ENCODE measurements at regions not wholly inside any gene's neighbourhood (a gene's known extent, or its start where the extent isn't known, plus 50 kb on each side); places are given as distances from the start of the nearest gene placed in this dataset.

GRCh38 chr4:17315459-17315858 is 196.4 kb downstream of the QDPR start:
- TF ChIP-seq, protein P1, sequence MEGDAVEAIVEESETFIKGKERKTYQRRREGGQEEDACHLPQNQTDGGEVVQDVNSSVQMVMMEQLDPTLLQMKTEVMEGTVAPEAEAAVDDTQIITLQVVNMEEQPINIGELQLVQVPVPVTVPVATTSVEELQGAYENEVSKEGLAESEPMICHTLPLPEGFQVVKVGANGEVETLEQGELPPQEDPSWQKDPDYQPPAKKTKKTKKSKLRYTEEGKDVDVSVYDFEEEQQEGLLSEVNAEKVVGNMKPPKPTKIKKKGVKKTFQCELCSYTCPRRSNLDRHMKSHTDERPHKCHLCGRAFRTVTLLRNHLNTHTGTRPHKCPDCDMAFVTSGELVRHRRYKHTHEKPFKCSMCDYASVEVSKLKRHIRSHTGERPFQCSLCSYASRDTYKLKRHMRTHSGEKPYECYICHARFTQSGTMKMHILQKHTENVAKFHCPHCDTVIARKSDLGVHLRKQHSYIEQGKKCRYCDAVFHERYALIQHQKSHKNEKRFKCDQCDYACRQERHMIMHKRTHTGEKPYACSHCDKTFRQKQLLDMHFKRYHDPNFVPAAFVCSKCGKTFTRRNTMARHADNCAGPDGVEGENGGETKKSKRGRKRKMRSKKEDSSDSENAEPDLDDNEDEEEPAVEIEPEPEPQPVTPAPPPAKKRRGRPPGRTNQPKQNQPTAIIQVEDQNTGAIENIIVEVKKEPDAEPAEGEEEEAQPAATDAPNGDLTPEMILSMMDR (IDR thresholded peaks at IDR 0.05): no peak

GRCh38 chr4:17313194-17313593 is 198.7 kb downstream of the QDPR start:
- TF ChIP-seq, protein P1 (IDR thresholded peaks at IDR 0.05): no peak

- TF ChIP-seq, protein P1 (IDR thresholded peaks at IDR 0.05): no peak
These were observed 201.6 kb downstream of the QDPR start for GRCh38 chr4:17310269-17310652.

DNA sequence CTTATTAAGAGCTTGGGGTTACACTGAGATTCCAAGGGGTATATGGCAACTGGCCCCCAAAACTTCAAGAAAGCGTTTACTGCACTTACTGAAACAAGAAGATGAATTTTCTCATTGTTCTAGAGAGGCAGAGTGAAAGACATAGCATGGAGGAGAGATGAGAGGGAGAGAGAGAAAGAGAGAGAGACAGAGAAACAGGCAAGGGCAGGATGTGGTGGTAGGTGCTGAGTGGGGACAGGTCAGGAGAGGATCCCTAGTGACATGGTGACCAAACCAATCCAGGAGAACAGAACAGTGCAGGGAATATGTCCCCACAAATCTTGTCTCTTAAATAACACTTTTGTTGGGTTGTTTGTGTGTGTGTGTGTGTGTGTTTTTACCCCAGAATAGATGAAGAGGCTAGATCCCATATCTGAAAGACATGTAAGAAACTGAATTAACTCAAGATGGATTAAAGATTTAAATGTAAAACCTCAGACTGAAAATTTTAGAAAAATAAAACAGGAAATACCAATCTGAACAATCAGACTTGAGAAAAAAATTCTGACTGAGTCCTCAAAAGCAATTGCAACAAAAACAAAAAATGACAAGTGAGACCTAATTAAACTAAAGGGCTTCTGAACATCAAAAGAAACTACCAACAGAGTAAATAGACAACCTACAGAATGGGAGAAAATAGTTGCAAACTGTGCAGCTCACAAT is 202.2 kb downstream of the QDPR start:
- TF ChIP-seq, protein P1 (IDR thresholded peaks at IDR 0.05): no peak

- TF ChIP-seq, protein P1 (IDR thresholded peaks at IDR 0.05): no peak
These were observed 210.0 kb downstream of the QDPR start for GRCh38 chr4:17301869-17302268.

GRCh38 chr4:17301266-17301665 is 210.6 kb downstream of the QDPR start:
- TF ChIP-seq, protein P1 (IDR thresholded peaks at IDR 0.05): no peak

DNA sequence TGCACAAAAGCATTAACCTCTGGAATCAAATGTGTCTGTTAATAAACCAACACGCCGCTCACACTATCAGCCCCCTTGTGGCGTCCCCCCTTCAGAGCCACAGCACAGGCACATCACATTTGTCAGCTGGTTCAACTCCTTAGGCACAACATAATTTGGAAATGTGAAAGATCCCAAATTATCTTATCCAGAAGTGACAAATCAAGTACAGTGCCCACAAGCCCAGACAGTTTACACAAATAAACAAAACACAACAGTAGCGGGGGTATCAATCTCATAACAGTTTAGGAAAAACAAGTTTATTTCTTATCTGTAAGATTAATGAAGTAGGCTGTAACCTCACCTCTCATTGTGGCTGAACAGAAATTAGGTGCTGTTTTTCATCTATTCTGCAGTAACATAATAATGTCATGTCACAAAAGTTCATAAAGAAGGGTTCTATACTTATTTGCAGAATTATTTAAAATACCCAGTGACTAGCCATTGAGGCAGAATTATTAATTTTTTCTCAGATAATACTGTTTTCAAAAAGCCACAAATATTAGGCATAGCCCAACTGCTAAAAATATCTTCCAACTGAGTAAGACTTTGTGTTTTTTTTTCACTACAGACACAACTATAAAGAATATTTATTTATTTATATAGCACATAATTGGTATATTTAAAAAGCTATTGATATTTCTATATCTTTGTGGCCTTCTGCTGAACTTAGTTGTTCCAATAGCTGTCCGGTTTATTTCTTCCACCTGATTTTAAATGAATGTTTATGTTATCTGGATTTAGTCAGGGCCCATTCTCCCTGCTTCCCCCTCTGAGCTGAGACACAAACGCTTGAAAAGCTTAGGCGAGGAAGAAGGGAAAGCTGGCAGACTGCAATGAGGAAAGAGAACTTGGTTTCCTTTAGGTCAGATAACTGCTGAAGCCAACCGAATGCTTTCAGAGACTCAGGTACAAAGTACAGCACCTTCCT is 214.7 kb downstream of the QDPR start:
- TF ChIP-seq, protein P1 (IDR thresholded peaks at IDR 0.05): no peak
